ENCODE measurements at regions not wholly inside any gene's neighbourhood (a gene's known extent, or its start where the extent isn't known, plus 50 kb on each side); places are given as distances from the start of the nearest gene placed in this dataset.

GRCh38 chr7:51472873-51473272 lies 156.3 kb upstream of the COBL start:
- DNase-seq, result no peak
- Histone ChIP-seq H3K27ac (no peak overlapping the region), H3K36me3 (replicated peaks) (no peaks in the 10 kb centered on the region), H3K27me3 (replicated peaks) (no peaks in the 10 kb centered on the region), H3K4me3 (ENCODE audit: low read depth, low read length) (no peak overlapping the region)
- in situ Hi-C loops (cut with HindIII; ENCODE audit: low pct_ligation_motif_present, low sequenced_read_pairs), result no loop called here
- TF ChIP-seq, protein P1, sequence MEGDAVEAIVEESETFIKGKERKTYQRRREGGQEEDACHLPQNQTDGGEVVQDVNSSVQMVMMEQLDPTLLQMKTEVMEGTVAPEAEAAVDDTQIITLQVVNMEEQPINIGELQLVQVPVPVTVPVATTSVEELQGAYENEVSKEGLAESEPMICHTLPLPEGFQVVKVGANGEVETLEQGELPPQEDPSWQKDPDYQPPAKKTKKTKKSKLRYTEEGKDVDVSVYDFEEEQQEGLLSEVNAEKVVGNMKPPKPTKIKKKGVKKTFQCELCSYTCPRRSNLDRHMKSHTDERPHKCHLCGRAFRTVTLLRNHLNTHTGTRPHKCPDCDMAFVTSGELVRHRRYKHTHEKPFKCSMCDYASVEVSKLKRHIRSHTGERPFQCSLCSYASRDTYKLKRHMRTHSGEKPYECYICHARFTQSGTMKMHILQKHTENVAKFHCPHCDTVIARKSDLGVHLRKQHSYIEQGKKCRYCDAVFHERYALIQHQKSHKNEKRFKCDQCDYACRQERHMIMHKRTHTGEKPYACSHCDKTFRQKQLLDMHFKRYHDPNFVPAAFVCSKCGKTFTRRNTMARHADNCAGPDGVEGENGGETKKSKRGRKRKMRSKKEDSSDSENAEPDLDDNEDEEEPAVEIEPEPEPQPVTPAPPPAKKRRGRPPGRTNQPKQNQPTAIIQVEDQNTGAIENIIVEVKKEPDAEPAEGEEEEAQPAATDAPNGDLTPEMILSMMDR (IDR thresholded peaks at IDR 0.05; ENCODE audit: low read depth, low read length, missing control alignments), result no peak

- H3K36me3 ChIP-seq (replicated peaks), result no peaks in the 10 kb centered on the region
- H3K27ac ChIP-seq, result no peak overlapping the region
- DNase-seq, result no peak
- H3K27me3 ChIP-seq (replicated peaks), result no peaks in the 10 kb centered on the region
- no peak overlapping the region for H3K4me3 ChIP-seq (ENCODE audit: low read depth, low read length)
- in situ Hi-C loops (cut with HindIII; ENCODE audit: low pct_ligation_motif_present, low sequenced_read_pairs), result no loop called here
- TF ChIP-seq, protein P1 (IDR thresholded peaks at IDR 0.05; ENCODE audit: low read depth, low read length, missing control alignments), result no peak
Observed at GRCh38 chr7:51471981-51472296, 155.3 kb upstream of the COBL start.

- H3K27ac ChIP-seq, result no peak overlapping the region
- TF ChIP-seq, protein P1 (IDR thresholded peaks at IDR 0.05; ENCODE audit: low read depth, low read length, missing control alignments), result no peak
- DNase-seq, result no peak
- no peaks in the 10 kb centered on the region for H3K36me3 ChIP-seq (replicated peaks)
- no peak overlapping the region for H3K4me3 ChIP-seq (ENCODE audit: low read depth, low read length)
- H3K27me3 ChIP-seq (replicated peaks), result no peaks in the 10 kb centered on the region
- in situ Hi-C loops (cut with HindIII; ENCODE audit: low pct_ligation_motif_present, low sequenced_read_pairs), result no loop called here
Observed at GRCh38 chr7:51471210-51471980, 154.8 kb upstream of the COBL start.

DNA sequence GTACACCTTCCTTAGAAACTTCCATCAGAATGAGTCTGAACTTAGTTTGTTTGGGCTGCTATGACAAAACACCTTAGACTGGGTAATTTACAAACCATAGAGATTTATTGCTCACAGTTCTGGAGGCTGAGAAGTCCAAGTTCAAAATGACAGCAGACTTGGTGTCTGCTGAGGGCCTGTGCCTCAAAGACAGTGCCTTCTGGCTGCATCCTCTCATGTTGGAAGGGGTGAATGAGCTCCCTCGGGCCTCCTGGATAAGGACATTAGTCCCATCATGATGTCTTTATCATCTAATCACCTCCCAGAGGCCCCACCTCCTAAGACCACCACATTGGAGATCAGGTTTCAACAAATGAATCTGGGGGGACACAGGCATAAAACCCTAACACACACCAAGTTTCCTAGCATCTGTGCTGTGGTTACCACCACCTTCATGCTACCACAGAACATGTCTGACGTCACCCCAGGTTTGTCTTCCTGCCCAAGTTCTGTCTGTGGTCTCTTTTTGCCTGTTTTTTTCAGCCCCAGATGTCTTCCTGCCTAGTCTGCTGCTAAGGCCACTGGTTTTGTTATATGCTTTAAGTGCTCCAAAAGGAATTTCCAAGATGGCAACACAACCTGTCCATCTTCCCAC lies 150.9 kb upstream of the COBL start:
- Histone ChIP-seq H3K27me3 (replicated peaks) (no peaks in the 10 kb centered on the region), H3K27ac (no peak overlapping the region), H3K4me3 (ENCODE audit: low read depth, low read length) (no peak overlapping the region), H3K36me3 (replicated peaks) (no peaks in the 10 kb centered on the region)
- in situ Hi-C loops (cut with HindIII; ENCODE audit: low pct_ligation_motif_present, low sequenced_read_pairs), result no loop called here
- TF ChIP-seq, protein P1 (IDR thresholded peaks at IDR 0.05; ENCODE audit: low read depth, low read length, missing control alignments), result no peak
- no peak for DNase-seq

GRCh38 chr7:51459809-51460208 lies 143.2 kb upstream of the COBL start:
- in situ Hi-C loops (cut with HindIII; ENCODE audit: low pct_ligation_motif_present, low sequenced_read_pairs), result no loop called here
- TF ChIP-seq, protein P1 (IDR thresholded peaks at IDR 0.05; ENCODE audit: low read depth, low read length, missing control alignments), result no peak

More at GRCh38 chr7:51459809-51460208, 143.2 kb upstream of the COBL start:
- Histone ChIP-seq H3K36me3 (replicated peaks) (no peaks in the 10 kb centered on the region), H3K27ac (no peak overlapping the region), H3K27me3 (replicated peaks) (no peaks in the 10 kb centered on the region), H3K4me3 (ENCODE audit: low read depth, low read length) (no peak overlapping the region)
- no peak for DNase-seq

Measured in brain microvascular endothelial cell (primary cell).